Adipocyte (in vitro differentiated cells): ENCODE measurements at regions not wholly inside any gene's neighbourhood (a gene's known extent, or its start where the extent isn't known, plus 50 kb on each side); places are given as distances from the start of the nearest gene placed in this dataset.

Experiments
- DNase-seq: peaks from one replicate; pipeline ENCODE4 v3.0.0-alpha.2; 2015; ENCODE audit warnings: low read depth
- H3K27me3 ChIP-seq: replicated peaks from 2 replicates; pipeline ENCODE4 v1.7.0; 2013; ENCODE audit warnings: mild to moderate bottlenecking, low read length, moderate library complexity; ENCODE audit not compliant: control insufficient read depth, insufficient read depth
- H3K36me3 ChIP-seq: 2 replicates; pipeline ENCODE4 v1.7.0; 2013; ENCODE audit warnings: low read length, mild to moderate bottlenecking, moderate library complexity; ENCODE audit not compliant: control insufficient read depth, insufficient read depth, severe bottlenecking
- H3K4me1 ChIP-seq: 2 replicates; pipeline ENCODE4 v1.7.0; 2013; ENCODE audit warnings: mild to moderate bottlenecking, low read length, moderate library complexity; ENCODE audit not compliant: control insufficient read depth, insufficient read depth
- H3K4me3 ChIP-seq: 2 replicates; pipeline ENCODE4 v1.7.0; 2013; ENCODE audit warnings: mild to moderate bottlenecking, low read length, moderate library complexity
- H3K9ac ChIP-seq: 2 replicates; pipeline ENCODE4 v1.7.0; 2013; ENCODE audit warnings: mild to moderate bottlenecking, low read length, moderate library complexity
- H3K9me3 ChIP-seq: 2 replicates; pipeline ENCODE4 v1.7.0; 2013; ENCODE audit warnings: mild to moderate bottlenecking, low read length, moderate library complexity; ENCODE audit not compliant: control insufficient read depth

DNA sequence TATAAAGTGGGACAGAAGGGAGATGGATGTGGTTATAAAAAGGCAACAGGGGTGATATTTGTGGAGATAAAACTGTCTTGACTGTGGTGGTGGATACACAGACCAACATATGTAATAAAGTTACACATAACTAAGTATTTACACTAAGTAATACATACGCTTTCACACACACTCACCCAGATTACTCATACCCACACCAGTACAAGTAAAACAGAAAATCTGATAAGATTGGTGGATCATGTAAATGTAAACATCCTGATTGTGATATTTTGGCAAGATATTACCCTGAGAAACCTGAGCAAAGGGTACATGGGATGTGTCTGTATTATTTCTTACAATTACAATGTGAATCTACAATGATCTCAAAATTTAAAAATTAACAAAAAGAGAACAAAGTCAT, 53.3 kb upstream of the SLIT3 start:
- Histone ChIP-seq H3K9ac (no peak overlapping the region), H3K4me3 (no peak overlapping the region), H3K27me3 (no peaks in the 10 kb centered on the region), H3K9me3 (no peaks in the 10 kb centered on the region), H3K4me1 (peaks cover 26% of the 10 kb centered on the region), H3K36me3 (no peaks in the 10 kb centered on the region)
- peak; percentile 20 for DNase-seq

DNA sequence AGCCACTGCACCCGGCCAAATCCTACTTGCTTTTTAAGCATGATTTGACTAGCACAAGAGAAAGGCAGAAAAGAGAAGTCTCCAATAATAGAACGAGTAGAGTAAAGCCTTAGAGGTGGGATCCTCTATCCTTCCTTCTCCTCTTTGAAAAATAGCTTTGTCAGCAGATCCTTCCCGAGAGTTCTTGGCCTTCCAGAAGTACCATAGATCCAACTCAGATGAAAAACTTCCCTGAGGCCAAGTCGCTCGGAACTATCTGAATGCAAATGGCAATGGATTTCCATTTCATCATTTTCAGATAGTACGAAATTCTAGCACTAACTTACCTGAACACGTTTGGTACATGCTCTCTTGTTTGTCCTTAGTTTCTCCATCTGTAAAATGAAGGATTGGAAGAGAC, 52.0 kb upstream of the SLIT3 start:
- no peak for DNase-seq
- H3K4me3 ChIP-seq, result no peak overlapping the region
- no peaks in the 10 kb centered on the region for H3K36me3 ChIP-seq
- H3K27me3 ChIP-seq, result no peaks in the 10 kb centered on the region
- H3K4me1 ChIP-seq, result peaks cover 35% of the 10 kb centered on the region
- no peak overlapping the region for H3K9ac ChIP-seq
- H3K9me3 ChIP-seq, result no peaks in the 10 kb centered on the region

DNA sequence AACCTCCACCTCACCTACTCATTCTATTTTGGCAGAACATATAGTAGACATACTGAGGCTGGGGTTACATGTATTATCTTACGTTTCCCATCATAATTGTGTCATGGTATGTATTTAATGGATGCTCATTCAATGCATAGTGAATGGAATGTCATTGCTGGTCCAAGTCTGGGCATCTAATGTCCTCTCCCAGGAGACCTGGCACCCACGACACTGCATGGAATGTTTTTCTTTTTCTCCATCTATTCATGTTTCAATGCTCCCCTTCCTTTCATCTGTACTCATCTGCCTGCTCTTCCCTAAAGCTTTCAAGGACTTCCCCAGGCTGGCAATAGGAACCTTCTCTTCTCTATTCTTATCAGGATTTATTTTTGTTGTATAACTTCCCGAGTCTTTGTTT, 50.8 kb upstream of the SLIT3 start:
- Histone ChIP-seq H3K4me3 (no peak overlapping the region), H3K4me1 (peaks cover 47% of the 10 kb centered on the region), H3K36me3 (no peaks in the 10 kb centered on the region), H3K27me3 (no peaks in the 10 kb centered on the region), H3K9me3 (no peaks in the 10 kb centered on the region), H3K9ac (no peak overlapping the region)
- DNase-seq, result peak; percentile 21

DNA sequence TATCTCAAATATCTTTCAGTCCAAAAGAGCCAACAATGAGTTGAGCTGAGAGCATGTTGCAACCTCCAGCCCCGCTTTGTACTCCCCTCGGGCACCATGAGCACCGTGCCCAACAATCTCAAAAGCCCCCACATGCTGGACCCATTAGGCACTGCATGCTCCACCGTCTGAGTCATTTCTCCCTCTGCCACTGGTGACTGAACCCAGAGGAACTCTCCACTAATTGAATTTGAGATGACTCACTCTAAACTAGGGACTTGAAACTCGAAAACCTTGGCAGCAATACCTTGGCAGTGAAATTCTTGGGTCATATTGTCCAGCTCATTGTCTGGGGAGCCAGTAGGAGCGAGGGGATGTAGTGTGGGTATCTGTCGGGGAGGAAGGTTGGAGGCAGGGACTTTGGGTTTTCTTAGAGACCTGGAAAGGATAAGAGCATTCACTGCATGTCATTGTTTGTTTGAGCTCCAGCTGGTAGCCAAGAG, 49.9 kb upstream of the SLIT3 start:
- Histone ChIP-seq H3K9me3 (no peaks in the 10 kb centered on the region), H3K27me3 (no peaks in the 10 kb centered on the region), H3K4me3 (peak overlapping the region; percentile 5), H3K9ac (peak overlapping the region; percentile 73), H3K4me1 (peaks cover 55% of the 10 kb centered on the region), H3K36me3 (no peaks in the 10 kb centered on the region)
- DNase-seq, result peak; percentile 99
